ENCODE measurements at regions not wholly inside any gene's neighbourhood (a gene's known extent, or its start where the extent isn't known, plus 50 kb on each side); places are given as distances from the start of the nearest gene placed in this dataset.

DNA sequence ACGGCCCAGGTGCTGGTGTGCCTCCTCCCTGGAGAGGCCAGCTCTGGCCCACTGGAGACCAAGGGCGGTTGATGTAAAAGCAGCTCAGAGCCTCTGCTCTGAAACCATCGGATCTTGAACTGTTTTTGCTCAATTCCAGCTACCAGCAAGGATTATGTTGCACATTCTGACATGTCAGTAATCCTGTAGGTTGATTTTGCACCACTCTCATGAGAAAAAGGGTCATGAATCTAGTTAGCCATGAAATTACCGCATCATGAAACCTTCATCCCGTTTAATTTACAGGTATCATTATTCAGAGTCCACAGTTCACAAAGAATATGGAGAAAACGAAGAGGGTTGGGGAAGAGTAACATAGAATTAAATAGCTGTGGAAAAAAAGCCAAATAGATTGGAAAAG is 120.4 kb upstream of the NSMCE3 start:
- CTCF ChIA-PET, result interaction anchor here (1.2 kb wide), 1 partner anchor 250 kb away, joined by 5 read pairs; no protein-coding TSS in a partner anchor
- POLR2A ChIA-PET, result no interaction called here
- TF ChIP-seq, protein P1, sequence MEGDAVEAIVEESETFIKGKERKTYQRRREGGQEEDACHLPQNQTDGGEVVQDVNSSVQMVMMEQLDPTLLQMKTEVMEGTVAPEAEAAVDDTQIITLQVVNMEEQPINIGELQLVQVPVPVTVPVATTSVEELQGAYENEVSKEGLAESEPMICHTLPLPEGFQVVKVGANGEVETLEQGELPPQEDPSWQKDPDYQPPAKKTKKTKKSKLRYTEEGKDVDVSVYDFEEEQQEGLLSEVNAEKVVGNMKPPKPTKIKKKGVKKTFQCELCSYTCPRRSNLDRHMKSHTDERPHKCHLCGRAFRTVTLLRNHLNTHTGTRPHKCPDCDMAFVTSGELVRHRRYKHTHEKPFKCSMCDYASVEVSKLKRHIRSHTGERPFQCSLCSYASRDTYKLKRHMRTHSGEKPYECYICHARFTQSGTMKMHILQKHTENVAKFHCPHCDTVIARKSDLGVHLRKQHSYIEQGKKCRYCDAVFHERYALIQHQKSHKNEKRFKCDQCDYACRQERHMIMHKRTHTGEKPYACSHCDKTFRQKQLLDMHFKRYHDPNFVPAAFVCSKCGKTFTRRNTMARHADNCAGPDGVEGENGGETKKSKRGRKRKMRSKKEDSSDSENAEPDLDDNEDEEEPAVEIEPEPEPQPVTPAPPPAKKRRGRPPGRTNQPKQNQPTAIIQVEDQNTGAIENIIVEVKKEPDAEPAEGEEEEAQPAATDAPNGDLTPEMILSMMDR (IDR thresholded peaks at IDR 0.05; ENCODE audit: control extremely low read depth, extremely low read depth, low read depth, missing control alignments), result no peak
- DNase-seq (ENCODE audit: extremely low spot score), result no peak

DNA sequence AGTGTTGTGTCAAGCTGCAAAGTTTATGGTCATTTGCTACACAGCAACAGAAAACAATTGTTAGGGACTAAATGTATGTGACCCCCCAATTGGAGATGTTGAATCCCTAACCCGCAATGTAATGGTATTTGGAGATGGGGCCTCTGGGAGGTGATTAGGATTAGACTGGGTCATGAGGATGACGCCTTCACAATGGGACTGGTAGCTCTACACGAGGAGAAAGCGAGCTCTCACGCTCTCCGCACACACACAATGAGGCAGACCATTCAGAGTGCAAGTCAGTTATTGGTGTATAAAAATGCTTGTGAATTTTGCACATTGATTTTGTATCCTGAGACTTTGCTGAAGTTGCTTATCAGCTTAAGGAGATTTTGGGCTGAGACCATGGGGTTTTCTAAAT is 116.9 kb upstream of the NSMCE3 start:
- CTCF ChIA-PET, result no interaction called here
- no peak for DNase-seq (ENCODE audit: extremely low spot score)
- POLR2A ChIA-PET, result no interaction called here
- TF ChIP-seq, protein P1 (IDR thresholded peaks at IDR 0.05; ENCODE audit: control extremely low read depth, extremely low read depth, low read depth, missing control alignments), result no peak

DNA sequence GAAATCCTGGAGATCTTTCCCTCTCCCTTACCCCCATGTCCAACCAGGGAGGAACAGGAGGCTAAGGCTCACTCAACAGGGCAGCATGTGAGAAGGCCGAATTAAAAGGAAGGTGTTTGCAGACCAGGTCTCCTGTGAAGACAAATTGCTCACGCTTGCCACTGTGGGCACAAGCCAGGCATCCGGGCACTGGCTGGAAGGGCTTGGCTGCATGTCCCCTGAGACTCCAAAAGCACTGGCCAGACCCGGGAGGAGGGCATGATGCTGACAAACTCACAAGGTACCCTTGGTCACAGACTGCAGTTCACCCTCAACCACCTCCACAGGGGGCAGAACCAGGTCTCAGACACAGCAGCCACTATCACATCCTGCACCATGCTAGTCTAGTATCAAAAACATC is 113.7 kb upstream of the NSMCE3 start:
- TF ChIP-seq, protein P1 (IDR thresholded peaks at IDR 0.05; ENCODE audit: control extremely low read depth, extremely low read depth, low read depth, missing control alignments), result no peak
- no peak for DNase-seq (ENCODE audit: extremely low spot score)
- ChIA-PET POLR2A (no interaction called here), CTCF (no interaction called here)

DNA sequence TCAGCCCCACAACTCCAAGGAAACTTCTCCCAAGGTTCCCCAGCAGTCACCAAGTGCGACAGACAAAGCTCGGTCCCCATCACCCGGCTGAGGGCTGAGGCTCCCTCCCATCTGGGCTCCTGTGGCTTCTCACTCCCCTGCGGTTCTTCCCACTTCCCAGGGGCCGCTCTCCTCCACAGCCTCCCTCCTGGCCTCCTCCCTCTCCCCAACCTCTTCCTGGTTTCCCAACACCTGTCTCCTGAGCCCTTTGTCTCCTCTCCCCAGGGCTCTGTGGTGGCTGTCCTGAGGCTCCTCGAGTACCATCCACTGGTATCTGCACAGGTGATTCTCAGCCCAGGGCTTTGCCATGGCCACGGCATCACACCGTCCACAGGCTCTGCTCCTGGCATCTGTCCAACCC is 113.2 kb upstream of the NSMCE3 start:
- DNase-seq (ENCODE audit: extremely low spot score), result no peak
- POLR2A ChIA-PET, result no interaction called here
- TF ChIP-seq, protein P1 (IDR thresholded peaks at IDR 0.05; ENCODE audit: control extremely low read depth, extremely low read depth, low read depth, missing control alignments), result no peak
- CTCF ChIA-PET, result no interaction called here

DNA sequence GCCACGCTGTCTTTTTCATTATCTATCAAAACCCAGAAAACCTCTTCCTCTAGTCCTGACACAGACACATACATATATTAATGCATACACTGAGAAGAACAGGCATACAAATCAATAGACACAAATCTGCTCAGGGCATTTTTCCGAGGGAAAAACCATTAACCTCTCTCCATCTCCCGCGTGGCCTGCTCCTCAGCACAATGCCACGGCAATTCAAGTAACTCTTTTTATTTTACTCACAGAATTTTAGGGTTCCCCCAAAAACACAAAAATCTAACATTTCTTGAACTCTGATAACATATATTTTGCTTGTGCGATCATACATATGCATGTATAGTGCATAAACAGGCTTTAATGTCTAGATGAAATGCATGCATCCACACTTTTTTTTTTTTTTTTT is 110.8 kb upstream of the NSMCE3 start:
- CTCF ChIA-PET, result no interaction called here

DNA sequence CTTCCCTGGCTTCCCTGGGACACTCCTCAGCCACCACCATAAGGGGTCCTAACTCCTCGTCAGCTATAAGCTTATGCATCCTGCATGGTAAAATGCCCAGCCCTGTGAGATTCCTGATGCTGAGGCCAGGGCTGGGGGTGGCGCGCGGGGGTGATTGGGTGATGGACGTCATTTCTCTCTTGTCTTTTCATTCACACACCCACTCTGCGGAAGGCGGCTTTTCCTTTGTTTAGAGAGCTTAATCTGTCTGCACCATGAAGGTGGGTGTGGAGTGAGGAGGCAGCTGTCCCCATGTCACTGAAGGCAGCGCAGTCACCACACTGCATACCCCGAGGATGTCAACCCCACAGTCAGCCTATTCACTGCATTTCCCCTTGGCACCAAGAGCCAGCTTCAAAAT is 110.0 kb upstream of the NSMCE3 start:
- CTCF ChIA-PET, result interaction anchor here (0.7 kb wide), 1 partner anchor 12 kb away, joined by 3 read pairs; no protein-coding TSS in a partner anchor
- POLR2A ChIA-PET, result no interaction called here

More for the DNA sequence above, 110.8 kb upstream of the NSMCE3 start:
- POLR2A ChIA-PET, result no interaction called here
- no peak for DNase-seq (ENCODE audit: extremely low spot score)
- TF ChIP-seq, protein P1 (IDR thresholded peaks at IDR 0.05; ENCODE audit: control extremely low read depth, extremely low read depth, low read depth, missing control alignments), result no peak

More for the DNA sequence above, 110.0 kb upstream of the NSMCE3 start:
- no peak for DNase-seq (ENCODE audit: extremely low spot score)
- TF ChIP-seq, protein P1 (IDR thresholded peaks at IDR 0.05; ENCODE audit: control extremely low read depth, extremely low read depth, low read depth, missing control alignments), result no peak

All from GM10248 (cell line).